Fibroblast of skin of right biceps (primary cell): ENCODE measurements at regions not wholly inside any gene's neighbourhood (a gene's known extent, or its start where the extent isn't known, plus 50 kb on each side); places are given as distances from the start of the nearest gene placed in this dataset.

ENCODE experiments used
- DNase-seq: peaks from one replicate; pipeline ENCODE4 v3.0.0-alpha.2; 2013

- no peak for DNase-seq
Measured at GRCh38 chr6:40056865-40057264, 122.6 kb upstream of the MOCS1 start.

- no peak for DNase-seq
Measured at GRCh38 chr6:40054602-40055001, 120.3 kb upstream of the MOCS1 start.

DNA sequence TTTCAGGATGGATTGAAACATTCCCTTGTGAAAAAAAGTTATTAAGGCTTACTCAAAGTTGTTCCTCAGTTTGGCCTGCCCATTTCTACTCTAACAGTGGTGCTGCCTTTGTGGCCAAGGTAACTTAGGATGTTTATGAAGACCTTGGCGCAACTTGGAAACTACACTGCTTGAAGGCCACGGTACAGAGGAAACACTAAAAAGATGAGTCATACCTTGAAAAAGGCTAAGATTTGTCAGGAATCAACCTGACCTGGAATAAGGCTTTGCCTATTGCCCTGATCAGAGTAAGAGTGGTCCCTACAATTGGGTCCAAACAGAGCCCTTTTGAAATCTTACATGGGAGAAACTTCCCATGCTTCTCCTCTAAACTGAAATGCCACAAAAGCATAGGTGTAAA, 119.9 kb upstream of the MOCS1 start:
- no peak for DNase-seq

- no peak for DNase-seq
Measured at GRCh38 chr6:40049128-40049527, 114.9 kb upstream of the MOCS1 start.

DNA sequence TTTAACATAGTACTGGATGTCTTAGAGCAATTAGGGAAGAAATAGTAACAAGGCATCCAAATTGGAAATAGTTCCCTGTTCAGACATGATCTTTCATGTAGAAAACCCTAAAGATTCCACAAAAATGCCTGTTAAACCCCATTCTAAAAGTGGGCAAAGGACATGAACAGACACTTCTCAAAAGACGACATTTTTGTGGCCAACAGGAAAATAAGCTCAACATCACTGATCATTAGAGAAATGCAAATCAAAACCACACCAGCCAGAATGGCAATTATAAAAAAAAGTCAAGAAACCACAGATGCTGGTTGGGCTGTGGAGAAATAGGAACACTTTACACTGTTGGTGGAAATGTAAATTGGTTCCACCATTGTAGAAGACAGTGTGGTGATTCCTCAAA, 109.9 kb upstream of the MOCS1 start:
- DNase-seq, result no peak

GRCh38 chr6:40042232-40042631, 108.0 kb upstream of the MOCS1 start:
- no peak for DNase-seq

DNA sequence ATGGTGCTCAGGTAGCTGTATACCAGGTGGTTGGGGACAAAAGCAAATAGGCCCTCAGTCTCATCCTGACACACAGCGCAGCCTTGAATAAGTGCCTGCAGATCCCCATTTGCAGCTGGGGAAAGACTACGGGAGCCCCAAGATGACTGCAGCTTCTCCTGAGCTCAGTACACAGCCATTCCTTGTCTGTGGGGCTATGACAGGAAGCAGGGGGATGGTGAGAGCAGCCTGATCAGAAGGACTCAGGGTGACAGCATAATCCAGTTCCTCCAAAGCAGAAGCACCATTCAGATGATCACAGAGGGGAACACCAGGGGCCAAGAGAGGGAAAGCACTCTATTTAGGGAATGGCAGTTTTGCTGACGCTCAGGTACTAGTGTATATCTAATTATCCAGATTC, 104.8 kb upstream of the MOCS1 start:
- DNase-seq, result no peak

GRCh38 chr6:40038626-40039025, 104.4 kb upstream of the MOCS1 start:
- DNase-seq, result no peak

DNA sequence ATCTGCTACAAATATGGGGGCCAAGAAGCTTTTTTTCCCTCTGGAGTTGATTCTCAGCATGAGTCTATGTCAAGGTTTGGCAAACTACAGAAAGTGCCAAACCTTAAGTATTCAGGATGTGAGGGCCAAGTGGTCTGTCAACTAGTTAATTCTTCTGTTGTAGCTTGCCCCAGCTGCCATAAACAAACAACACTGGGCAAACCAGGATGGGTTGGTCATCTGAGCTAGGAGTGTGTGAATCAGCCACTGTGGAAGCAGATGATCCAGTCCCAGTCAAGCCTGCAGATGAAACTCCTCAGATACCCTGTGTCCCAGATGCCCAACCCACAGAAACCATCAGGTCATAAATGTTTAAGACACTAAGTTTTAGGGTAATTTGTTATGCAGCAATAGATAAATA, 103.0 kb upstream of the MOCS1 start:
- DNase-seq, result no peak

DNA sequence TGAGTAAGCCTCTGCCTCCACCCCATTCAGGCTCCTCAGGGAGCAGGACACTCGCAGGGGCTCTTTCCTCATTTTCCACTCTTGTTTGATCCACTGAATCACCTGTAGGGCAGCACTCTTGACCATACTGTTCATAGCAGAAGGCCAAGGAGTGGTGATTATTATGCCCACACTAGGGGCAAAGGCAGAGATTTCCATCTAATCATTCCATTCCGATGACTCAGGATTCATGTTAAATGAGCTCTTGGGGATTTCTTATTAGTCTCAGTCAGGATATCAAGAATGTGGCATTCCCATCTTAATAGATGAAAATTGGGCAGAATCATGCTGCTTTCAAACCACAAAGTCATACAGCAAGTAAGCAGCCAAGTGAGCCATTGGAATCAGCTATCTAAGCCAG, 101.9 kb upstream of the MOCS1 start:
- DNase-seq, result no peak

- DNase-seq, result no peak
Measured at GRCh38 chr6:40028449-40028848, 94.2 kb upstream of the MOCS1 start.

DNA sequence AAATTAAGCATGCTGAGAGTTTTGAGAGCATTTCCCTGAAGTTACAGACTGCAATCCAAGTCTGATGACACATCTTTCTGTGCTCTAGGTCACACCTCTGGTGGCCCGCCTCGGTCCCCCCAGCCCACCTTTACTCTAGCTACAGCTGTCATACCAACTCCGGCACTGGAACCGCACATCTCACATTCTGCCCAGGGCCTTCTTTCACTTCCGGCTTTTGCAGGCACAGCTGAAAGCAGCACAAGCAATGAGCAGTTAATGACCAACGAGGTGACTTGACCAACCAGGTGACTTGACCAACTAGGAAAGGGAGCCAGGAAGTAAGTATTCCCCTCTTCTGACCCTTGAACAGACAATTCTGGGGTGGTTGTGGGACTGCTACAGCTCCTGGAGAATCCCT, 88.6 kb upstream of the MOCS1 start:
- DNase-seq, result no peak

GRCh38 chr6:40020166-40020565, 85.9 kb upstream of the MOCS1 start:
- no peak for DNase-seq

DNA sequence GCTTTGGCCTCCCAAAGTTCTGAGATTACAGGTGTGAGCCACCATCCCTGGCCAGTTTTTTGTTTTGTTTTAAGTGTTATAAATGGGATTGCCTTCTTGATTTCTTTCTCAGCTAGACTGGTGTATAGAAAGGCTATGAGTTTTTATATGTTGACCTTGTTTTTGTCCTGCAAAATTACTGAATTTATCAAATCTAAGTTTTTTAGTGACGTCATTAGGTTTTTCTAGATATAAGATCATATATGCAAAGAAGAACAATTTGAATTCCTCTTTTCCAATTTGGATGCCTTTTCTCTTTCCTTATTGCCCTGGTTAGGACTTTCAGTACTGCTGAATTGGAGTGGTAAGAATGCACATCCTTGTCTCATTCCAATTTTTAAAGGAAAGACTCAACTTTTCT, 81.3 kb upstream of the MOCS1 start:
- no peak for DNase-seq

DNA sequence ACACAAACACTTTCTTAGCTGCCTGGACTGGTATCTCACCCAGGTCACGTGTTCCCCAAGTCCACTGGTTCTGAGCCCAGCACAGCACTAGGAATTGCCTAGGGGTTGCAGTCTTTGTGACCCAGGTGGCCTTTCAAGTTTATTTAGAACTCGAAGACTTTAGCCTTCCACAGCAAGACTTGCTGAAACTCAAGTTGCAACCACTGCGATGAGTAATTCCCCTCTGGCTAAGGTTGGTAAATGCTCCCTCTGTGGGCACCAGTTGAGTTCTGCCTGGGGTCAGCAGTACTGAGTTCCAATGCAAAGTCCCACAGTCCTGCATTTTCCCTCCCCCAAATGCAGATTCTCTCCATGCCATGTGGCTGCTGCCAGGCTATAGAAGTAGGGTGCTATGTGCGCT, 77.6 kb upstream of the MOCS1 start:
- no peak for DNase-seq

GRCh38 chr6:40000964-40001515, 66.8 kb upstream of the MOCS1 start:
- no peak for DNase-seq

GRCh38 chr6:39999006-39999867, 65.0 kb upstream of the MOCS1 start:
- DNase-seq, result no peak

- DNase-seq, result no peak
Measured at GRCh38 chr6:39998126-39998525, 63.9 kb upstream of the MOCS1 start.

- no peak for DNase-seq
Measured at GRCh38 chr6:39997101-39997635, 62.9 kb upstream of the MOCS1 start.

DNA sequence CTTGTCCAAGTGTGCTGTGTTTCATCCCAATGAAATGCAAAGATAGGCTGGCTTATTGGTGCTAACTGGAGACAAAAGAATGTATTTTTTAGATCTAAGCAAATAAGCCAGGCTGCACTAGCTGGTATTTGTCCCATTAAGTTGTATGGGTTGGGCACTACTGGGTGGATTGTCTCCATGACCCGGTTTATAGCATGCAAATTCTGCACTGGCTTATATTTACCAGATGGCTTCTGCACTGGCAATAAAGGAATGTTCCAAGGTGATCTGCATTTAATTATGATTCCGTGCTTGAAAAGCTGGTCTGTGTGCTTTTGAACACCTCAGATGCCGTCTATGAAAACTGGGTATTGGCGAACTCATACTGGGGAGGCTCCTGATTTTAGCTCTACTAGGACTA, 61.4 kb upstream of the MOCS1 start:
- no peak for DNase-seq

DNA sequence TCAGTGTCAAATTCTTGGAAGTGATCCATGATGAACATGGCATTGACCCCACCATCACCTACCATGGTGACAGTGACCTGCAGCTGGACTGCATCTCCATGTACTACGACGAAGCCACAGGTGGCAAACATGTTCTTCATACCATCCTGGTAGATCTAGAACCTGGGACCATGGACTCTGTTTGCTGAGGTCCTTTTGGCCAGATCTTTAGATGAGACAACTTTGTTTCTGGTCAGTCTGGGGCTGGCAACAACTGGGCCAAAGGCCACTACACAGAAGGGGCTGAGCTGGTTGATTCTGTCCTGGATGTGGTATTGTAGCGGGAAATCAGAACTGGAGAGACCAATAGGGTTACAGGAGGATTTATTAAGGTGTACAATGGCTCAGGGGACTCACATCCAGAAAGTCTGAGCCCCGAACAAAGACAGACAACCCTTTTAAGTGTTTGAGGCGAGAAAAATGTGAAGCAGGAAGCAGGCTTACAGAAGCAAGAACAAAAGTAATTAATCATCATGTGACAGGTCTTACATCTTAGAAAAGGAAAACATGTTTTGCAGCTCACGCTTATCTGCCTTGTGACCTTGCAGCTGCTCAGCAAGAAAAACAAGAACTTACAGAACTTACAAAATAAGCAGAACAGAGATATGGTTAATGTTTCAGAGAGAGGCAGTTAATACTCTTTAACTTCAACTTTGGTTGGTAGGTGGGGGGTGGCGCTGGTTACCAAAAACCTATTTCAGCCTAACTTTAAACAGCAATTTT, 58.8 kb upstream of the MOCS1 start:
- no peak for DNase-seq
